Upper lobe of left lung (tissue), 4 donors: ENCODE measurements at regions not wholly inside any gene's neighbourhood (a gene's known extent, or its start where the extent isn't known, plus 50 kb on each side); places are given as distances from the start of the nearest gene placed in this dataset.

Experiments
- EP300 ChIP-seq, 4 donors: sonication (generic); formaldehyde crosslinking; IDR thresholded peaks; one replicate each; pipeline ENCODE4 v1.5.1; 2017; ENCODE audit warnings: antibody characterized with exemption in 4 of 4, control low read depth in 2 of 4
- POLR2A ChIP-seq, 4 donors: fragments of 450-650 bp; IDR thresholded peaks; one replicate each; pipeline ENCODE4 v1.5.1; 2016 to 2017; ENCODE audit warnings: antibody characterized with exemption in 4 of 4, mild to moderate bottlenecking in 2 of 4
- TF ChIP-seq, protein P1 (sequence below), 6 experiments: fragments of 450-650 bp in 4 of 6; fragments of 200-600 bp in 2 of 6; sonication (generic) in 2 of 6; IDR thresholded peaks; one replicate each; pipeline ENCODE4 v1.5.1; 2016 to 2019; ENCODE audit warnings: antibody characterized with exemption in 6 of 6

DNA sequence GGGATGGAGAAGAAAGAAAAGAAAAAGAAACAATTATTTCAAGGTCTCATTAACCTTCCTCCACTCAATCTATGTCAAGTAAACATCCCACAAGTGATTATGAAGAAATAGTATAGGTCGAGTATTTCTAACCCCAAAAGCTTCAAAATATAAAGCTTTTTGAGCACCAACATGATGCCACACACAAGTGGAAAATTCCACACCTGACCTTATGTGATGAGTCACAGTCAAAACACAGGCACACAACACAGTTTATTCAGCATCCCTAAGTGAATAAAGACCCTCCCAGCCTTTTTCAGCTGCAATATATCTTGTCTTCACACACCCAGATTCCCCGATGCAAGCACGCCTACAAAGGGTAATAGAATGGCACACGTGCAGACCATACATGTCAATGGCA lies 51.7 kb upstream of the VEGFC start:
- TF ChIP-seq, protein P1, sequence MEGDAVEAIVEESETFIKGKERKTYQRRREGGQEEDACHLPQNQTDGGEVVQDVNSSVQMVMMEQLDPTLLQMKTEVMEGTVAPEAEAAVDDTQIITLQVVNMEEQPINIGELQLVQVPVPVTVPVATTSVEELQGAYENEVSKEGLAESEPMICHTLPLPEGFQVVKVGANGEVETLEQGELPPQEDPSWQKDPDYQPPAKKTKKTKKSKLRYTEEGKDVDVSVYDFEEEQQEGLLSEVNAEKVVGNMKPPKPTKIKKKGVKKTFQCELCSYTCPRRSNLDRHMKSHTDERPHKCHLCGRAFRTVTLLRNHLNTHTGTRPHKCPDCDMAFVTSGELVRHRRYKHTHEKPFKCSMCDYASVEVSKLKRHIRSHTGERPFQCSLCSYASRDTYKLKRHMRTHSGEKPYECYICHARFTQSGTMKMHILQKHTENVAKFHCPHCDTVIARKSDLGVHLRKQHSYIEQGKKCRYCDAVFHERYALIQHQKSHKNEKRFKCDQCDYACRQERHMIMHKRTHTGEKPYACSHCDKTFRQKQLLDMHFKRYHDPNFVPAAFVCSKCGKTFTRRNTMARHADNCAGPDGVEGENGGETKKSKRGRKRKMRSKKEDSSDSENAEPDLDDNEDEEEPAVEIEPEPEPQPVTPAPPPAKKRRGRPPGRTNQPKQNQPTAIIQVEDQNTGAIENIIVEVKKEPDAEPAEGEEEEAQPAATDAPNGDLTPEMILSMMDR (IDR thresholded peaks at IDR 0.05) = no peak
- no peak for TF ChIP-seq POLR2A (IDR thresholded peaks at IDR 0.05)
- no peak for TF ChIP-seq EP300 (IDR thresholded peaks at IDR 0.05)
